SK-N-MC (cell line): ENCODE measurements at regions not wholly inside any gene's neighbourhood (a gene's known extent, or its start where the extent isn't known, plus 50 kb on each side); places are given as distances from the start of the nearest gene placed in this dataset.

Experiments
- EZH2 ChIP-seq: fragments of 200-600 bp; sonication (generic); IDR thresholded peaks from one replicate; pipeline ENCODE4 v1.6.1; 2017; ENCODE audit warnings: antibody characterized with exemption
- FOXP2 ChIP-seq: optimal IDR thresholded peaks from 2 replicates; pipeline ENCODE3; 2011; ENCODE audit warnings: mild to moderate bottlenecking, moderate library complexity; ENCODE audit not compliant: insufficient read depth; ENCODE audit errors: extremely low read length, control extremely low read depth
- POLR2AphosphoS5 ChIP-seq: IDR thresholded peaks from 2 replicates; pipeline ENCODE4 v1.6.1; 2012; ENCODE audit warnings: mild to moderate bottlenecking, low read depth, low read length, borderline replicate concordance

DNA sequence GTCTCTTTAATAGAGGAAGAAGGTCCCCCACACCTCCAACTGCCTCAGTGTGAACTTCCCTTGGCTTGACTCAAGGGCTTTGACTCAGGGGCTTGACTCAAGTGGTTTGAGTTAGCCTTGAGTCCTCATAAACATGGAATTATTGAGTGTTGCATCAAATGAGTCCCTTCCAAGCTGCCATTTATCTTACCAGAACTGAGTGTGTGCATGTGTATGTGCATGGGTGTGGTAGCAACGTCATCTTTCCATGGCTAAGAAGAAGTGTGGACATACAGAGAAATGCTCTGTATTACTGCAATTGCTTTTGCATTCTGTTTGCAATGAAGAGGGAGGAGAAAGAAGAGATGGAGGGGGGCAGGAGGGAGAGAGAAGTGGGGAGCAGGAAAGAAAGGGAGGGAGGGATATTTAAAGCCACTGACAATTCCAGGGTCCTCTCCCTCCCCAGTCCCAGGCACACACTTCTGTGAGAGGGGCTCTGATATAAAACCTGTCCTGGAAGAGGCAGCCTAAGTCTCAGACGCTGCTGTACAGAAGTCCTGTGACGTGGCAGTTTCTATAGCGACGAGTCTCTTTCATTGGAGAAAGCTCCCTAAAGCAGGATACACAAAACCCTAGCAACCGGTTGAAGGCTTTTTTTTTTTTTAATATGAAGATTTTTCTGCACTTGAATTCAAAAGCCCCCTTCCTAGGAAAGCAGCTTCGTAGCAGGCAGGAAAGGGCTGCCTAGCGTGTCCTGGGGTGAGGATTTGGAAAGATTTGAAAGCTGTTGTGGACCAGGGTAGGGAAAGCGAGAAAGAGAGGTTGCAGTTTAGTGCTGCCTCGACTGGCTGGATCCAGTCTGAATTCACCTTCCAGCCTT lies 93.3 kb upstream of the MAP1B start:
- TF ChIP-seq EZH2 (no peak), POLR2AphosphoS5 (no peak), FOXP2 (no peak)
